Right lobe of liver (tissue), 4 donors: ENCODE measurements at regions not wholly inside any gene's neighbourhood (a gene's known extent, or its start where the extent isn't known, plus 50 kb on each side); places are given as distances from the start of the nearest gene placed in this dataset.

ENCODE experiments used
- CTCF ChIP-seq, 4 donors: fragments of 200-600 bp in 3 of 4; fragments of 450-650 bp in 1 of 4; IDR thresholded peaks; one replicate each; pipeline versions ENCODE4 v1.5.1 to v1.8.0; 2016 to 2022; ENCODE audit warnings: antibody characterized with exemption in 4 of 4, mild to moderate bottlenecking in 2 of 4
- POLR2A ChIP-seq: fragments of 450-650 bp; IDR thresholded peaks from one replicate; pipeline ENCODE4 v1.6.1; 2017; ENCODE audit warnings: antibody characterized with exemption, mild to moderate bottlenecking
- donor health status: DM: no; HTN: no; CAD: no.
- donor health status: DM: no; HTN: no; CAD: no.
- donor health status: DM: no; HTN: yes; CAD: no.

GRCh38 chr14:44444454-44444853, 62.6 kb downstream of the FSCB start:
- TF ChIP-seq CTCF (IDR thresholded peaks at IDR 0.05) (no peak), POLR2A (no peak)
